HG02610 (cell line): ENCODE measurements at regions not wholly inside any gene's neighbourhood (a gene's known extent, or its start where the extent isn't known, plus 50 kb on each side); places are given as distances from the start of the nearest gene placed in this dataset.
A peak's percentile ranks its signal among the peaks of the same experiment; 100 is the strongest.

Experiments used
- ATAC-seq: cut with Tn5 transposase; IDR thresholded peaks from one replicate; pipeline ENCODE4 v1.9.1; 2021; ENCODE audit warnings: mild to moderate bottlenecking, moderate library complexity; ENCODE audit not compliant: unreplicated experiment

DNA sequence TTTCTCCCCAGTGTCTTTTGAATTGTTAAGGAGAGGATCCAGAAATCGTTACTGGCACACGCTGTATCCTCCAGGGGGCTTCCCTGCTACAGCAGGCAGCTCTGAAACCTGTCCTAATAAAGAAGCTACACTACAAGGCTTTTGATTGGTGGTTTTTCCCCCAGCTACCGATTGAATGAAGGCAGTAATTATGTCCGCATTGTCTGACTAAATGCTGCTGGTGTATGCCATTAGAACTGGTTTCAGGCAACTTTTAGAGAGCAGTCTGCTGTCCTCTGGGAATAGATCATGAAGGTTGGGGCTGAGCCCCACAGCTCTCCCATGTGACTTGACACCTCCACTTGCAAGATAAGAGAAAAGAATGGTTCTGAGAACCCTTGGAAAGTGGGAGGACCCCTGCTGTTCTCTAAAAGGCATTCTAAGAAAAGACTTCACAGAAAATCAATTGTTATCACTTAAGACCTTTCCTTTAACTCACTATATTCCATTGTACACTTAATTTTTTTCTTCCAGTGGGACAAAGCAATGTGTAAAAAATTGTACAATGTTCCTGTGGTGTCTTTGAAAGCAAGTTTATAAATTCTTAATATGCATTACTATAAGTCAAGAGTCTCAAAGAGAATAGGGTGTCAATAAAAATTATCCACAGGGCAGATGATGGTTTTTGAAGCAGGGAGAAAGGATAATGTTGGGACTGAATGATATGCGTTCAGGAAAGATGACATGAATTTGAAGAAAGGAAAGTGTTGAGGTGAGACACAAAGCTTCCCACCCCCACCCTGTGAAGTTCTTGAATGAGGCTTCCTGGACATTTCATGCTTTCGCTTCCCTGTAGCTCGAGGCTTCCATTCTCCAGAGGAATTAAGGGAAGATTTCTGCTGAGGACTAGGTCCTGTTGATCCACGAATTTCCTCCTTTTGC, 53.0 kb upstream of the DAZL start:
- ATAC-seq: no peak

DNA sequence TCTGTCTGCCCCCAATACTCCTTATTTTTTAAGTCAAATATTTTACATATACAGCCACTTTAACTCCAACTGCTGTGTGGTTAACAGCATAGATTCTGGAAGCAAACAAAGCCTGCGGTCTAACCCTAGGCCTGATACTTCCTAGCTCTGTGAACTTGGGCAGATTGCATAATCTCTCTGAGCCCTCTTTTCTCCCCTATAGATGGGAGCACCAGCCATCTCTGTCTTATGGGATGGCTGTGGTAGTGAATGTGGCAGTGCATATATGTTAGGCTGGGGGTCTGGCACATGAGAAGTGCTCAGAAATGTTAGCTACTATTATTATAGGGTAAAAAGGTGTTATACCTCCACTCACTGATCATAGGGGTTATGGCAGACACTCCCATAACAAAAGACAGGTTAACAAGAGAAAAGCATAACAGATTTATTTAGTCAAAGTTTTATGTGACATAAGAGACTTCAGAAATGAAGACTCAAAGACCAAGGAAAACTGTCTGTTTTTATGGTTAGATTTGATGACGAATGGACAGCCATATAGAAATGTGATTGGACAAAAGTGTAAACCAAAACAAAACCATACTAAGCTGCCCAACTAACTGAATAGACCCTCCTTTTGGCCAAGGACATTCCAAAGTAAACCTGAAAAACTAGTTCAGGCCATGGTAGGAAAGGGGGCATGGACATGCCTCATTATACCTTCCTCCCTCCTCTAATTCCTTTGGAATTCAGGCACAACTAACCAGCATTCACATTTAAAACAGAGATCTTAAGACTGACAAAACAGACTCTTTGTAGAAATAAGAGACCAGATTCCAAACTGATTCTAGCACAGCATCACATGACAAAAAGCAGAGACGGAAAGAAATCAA, 53.9 kb upstream of the DAZL start:
- ATAC-seq: no peak

DNA sequence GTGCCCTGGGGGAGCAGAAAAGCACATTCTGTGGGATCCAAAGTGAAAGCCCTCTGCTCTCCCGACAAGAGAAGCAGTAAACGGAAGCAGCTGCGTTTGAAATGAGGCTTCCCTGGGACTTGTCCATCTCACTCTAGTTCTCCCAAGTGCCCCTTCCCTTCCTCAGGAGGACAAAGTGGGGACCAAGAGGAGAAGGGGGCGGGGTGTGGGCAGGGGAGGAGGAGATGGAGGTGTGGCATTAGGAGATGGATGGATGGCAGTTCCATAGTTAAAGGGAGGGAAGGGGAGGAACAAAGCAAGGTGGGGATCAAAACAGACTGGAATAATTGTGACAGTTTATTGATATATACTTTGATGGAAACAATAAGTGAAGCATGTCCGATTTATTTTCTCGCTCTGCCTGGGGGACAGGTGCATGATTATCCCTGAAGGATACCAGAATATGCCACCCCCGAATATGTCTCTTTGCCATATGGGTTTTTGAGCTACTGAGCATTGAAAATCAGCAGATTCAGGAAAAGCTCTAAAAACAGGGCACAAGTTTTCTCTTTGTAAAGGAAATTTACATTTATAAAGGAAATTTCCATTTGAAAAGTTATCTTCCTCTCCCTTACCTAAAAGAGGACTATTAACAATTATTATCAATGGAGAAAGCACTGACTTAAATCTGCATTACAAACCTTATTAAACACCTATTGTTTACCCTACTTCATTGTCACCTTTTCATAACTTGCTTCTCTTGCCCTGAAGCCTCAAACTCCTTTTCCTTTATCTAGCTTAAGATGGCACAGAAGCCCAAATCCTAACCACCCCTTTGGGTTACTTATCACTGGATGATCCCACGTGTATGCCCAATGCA, 58.9 kb upstream of the DAZL start:
- ATAC-seq: no peak

DNA sequence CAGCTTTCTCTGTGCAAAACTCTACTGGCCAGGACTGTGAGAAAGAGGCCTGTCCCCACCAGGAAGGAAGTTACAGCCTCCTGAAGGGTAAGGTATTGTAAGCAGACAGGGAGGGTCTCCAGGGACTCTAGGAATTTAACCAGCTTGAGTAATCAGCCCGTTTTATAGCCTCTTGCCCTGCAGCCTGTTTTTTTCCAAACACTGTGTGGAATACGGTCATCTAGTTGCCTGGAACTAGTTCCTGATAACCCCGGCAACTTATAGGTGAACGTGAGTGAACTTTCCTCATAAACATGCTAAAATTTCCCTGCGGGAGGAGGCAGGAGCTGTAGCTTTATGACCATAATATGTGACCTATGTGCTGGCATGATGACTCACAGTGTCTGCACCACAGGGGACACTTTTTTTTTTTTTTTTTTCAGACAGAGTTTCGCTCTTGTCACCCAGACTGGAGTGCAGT, 60.1 kb upstream of the DAZL start:
- ATAC-seq: no peak

DNA sequence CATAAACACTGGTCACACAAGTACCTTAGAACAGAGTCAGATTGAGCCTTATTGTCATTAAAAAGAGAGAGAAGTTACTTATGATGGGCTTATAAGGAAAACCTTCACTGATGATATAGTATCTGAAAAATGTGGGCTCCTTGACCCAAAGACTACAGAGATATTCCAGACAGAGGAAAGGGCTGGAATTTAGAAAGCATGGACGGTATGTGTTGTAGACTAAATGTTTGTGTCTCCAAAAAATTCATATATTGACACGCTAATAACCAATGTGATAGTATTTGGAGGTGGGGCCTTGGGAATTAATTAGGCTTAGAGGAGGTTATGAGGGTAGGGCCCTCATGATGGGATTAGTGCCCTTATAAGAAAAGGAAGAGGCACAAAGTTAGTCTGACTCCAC, 61.0 kb upstream of the DAZL start:
- no peak for ATAC-seq

DNA sequence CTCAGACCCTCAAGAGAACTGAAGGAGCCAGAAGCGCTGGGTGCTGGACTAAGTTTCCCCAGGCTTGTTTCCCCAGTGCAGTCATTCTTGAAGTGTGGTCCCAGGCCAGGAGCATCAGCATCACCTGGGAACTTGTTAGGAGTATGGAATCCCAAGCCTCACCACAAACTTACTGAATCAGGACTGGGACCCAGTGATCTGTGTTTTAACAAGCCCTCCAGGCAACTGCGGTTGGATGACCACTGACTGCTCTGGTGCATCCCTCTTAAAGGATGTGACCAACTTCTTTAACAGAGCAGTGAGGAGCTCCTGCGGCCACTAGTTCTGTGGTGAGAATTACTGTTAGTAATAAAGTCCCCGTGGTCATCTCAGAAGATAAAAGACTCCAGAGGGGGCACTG, 62.4 kb upstream of the DAZL start:
- ATAC-seq: no peak

DNA sequence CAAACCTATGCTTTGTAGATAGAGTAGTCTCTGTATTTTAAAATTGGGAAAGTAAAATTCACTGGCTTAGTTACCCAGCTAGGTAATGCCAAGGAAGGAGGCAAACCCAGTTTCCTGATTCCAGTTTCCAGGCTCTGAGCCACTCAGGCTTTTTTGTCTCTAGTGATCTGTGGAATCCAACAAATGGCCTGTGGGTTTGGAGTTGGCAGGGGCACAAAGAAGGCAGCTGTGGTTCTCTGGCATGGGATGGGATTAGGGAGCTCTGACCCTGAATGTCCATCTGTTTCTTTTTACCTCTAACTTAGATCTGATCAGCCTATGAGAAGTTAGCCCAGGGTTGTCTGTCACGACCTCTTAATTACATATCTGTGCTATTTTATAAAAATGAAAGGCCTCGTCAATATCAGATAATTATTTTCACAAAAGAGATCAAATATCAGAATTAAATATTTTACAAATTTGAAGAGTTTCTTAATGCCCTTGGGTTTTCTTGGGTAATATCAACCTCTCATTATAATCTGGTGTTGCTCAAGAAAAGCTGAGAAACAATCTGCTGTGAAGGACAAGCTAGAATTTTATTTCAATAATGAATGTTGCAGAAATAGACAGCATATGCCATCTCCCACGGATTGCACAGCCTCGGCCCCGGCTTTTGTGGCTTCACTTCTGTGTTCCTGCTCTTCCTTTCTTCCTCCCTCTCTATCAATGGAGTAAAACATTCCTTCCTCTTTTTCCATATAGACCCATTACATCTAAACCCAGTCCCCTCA, 63.7 kb upstream of the DAZL start:
- no peak for ATAC-seq

DNA sequence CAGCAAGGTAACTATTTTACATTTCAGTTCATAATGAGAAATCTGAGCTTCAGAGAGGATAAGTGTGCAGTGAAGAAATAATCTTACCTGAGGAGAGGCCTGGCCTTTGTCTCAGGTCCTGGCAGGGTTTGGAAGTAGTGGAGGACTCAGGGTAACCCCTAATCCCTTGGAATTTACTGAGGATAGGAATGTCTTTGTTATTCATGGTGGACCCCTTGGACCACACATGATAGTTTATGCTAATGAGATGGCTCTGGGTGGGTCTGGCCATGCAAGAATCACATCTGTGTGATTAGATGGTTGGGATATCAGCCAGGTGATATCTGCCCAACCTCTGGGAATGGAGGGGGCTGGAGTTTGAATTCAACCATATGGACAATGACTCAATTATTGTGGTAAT, 65.0 kb upstream of the DAZL start:
- no peak for ATAC-seq

DNA sequence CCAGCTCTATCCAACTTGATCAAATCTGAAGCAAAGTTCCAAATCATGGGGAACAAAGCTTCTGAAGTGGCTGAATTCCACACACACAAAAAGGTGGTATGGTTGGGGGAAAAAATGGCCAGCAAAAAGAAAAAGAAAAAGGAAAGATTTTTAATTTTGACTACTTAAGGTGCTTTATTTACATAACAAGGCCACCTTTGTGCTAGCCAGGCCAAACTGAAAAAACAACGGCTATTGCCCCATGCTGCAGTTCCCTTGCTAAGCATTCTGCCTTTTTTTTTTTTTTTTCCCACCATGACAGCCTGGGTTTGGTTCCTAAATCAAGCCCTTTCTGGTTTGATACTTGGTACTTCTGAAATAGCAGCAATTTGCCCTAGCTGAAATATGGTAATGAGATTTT, 66.5 kb upstream of the DAZL start:
- ATAC-seq: no peak

DNA sequence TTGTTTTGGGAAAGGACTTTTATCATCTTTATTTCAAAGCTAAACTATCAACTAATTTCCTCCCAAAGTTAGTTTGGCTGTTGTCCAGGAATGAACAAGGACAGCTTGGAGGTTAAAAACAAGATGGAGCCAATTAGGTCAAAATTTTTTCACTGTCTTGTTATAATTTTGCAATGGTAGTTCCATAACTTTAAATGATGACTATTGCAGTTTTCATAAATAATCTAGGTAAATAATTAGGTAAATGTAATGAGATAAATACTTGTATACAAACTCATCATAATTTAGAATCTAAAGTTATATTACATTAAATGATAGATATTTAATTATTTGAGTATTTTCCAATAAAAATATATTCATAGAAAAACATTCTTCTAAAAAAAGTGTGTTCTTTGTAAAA, 68.3 kb upstream of the DAZL start:
- no peak for ATAC-seq

DNA sequence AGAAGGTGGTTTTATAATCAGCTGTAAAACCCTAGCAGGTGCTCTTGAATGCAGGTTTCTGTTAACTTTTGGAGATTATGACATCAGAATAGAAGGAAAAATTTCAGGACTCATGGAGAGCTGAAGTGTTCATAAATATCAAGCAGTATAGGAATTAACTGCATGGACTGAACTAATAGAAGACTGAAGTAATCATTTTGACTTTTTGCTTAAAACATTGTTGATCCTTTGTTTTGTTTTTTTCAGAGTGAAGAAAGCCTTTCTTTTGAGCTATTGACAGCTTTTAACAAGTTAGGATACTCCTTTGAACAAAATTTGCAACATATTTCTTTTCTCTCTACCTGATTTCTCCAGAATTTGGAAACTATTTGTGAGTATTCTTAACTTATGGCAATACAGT, 70.6 kb upstream of the DAZL start:
- no peak for ATAC-seq

DNA sequence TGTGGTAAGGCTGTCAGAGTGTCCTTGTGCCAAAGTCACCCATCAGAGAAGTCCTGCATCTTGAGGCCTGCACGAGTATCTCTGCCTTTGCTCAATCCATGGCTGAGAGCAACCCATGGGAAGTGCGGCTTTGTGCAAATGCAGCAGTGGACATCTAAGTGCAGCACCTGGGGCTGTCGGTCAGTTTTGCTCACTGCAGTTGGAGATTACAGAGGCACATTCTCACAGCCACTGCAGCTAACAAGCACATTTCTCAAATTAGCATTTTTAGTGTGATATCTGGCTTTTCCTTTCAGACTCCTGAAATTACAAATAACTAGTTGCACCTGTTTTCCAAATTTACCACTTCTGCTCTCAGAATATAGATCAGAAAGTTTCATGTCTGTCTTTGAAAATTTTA, 81.5 kb upstream of the DAZL start:
- ATAC-seq: no peak

DNA sequence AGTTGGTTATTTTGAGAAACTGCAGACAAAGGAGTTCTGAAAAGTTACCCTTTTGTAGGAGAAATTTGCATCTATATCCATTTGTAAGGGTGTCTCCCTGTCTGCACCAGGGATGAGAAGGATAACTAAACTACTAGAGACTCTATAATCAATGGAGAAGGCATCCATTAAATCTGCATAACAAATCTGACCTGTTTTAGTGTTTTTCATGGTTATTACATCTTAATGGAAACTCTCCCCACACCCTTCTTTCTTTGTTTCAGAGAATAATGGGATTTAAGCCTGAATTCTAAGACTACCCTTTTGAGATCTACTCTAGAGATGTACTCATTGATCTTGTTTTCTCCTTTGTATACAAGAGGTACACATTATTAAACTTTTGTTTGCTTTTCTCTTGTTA, 82.0 kb upstream of the DAZL start:
- no peak for ATAC-seq

DNA sequence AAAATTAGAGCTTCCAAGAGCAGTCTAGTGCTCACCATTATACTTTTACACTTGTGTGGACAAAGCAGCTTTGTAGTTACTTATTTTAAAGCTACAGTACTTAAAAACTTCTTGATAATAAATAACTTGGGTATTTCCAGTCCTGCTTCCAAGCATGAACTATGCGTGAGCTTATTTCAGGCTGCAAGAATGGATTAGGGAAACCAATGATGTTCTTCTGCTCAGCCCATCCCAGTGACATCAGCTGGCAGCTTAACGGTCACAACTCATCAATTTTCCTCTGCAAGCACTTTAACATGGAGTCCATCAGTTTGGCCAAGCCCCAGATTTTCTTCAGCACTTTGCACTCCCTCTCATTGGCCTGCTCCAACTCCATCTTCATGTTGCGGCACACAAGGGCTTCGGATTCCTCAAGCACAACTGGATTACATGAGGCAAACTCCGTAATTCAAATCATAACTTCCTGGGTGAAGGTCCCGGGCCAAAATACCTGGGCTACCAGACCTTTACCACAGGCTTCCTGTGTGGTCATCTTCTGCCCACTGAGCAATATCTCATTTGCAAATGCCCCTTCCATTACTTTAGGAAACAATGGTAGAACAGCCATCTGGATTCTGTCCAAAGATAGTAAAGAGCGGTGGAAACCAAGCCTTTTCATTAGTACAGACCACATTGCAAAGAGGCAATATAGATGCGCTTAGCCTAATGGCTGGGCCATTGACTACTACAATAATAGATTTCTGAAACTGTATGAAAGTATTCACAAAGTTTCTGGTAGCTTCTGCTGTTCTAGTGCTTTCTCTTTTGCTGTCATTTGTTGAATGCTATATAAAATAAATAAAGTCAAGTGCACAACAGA, 87.5 kb upstream of the DAZL start:
- ATAC-seq: no peak

DNA sequence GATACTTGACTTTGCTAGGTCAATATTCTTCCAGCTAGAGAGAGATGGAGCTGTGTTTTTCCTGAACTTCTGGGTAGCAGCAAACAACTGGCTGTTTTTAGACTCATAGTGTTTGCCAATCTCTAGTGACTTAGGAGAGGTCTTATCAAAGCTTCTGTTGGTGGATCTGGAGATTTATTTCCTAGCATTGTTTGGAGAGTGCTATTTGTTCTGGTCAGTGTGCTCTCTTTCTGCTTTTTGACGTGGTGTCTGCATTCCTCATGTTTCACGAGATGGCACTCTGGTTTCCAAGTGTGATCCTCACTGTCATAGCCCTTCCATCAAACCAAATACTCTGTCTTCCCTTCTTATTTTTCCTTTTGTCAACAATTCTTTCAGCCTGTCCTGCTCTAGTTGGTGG, 88.6 kb upstream of the DAZL start:
- no peak for ATAC-seq

DNA sequence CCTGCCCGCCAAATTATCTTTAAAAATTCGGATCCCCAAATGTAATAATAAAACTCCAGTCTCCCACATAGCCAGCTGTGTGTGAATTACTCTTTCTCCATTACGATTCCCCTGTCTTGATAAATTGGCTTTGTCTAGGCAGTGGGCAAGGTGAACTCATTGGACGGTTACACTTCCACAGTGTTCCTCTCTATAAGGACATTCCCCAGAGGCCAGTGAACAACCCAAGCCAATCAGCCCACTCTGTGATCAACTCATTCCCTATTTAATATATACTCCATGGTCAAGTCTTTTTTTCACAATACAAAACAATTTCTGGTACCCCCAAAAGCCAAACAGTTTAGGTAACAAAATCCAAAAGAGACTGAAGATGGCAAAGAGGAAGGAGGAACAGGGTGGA, 90.5 kb upstream of the DAZL start:
- no peak for ATAC-seq

DNA sequence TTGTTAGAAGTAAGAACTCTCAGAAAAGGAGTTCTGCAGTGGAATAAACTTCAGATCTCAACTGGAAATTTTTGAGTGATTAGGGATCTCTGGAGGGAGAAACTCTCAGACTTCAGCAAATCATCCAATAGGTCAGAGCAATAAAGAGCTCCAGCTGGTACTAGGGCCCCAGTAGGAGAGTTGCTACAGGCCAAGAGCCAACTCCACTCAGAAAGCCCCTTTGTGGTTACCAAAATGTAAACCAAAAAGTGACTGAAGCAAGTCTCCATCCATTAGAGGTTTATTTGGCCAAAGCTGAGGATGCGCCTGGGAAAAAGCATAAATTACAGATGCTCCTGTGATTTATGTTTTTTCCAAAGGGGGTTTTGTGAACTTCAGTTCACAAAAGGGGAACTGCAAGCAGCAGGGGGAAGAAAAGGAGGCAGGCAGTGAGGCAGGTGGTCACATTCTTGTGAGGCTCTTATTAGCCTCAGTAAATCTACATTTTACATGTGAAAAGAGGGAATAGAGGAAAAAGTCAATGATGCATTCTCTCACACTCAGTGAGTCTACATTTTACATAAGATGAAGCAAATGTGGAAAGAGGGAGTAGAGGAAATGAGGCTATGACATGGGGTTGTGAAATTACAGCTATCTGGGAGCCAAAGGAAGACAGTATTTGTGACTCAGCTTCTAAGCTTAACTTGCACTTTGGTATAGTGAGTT, 92.4 kb upstream of the DAZL start:
- peak; percentile 49 for ATAC-seq

DNA sequence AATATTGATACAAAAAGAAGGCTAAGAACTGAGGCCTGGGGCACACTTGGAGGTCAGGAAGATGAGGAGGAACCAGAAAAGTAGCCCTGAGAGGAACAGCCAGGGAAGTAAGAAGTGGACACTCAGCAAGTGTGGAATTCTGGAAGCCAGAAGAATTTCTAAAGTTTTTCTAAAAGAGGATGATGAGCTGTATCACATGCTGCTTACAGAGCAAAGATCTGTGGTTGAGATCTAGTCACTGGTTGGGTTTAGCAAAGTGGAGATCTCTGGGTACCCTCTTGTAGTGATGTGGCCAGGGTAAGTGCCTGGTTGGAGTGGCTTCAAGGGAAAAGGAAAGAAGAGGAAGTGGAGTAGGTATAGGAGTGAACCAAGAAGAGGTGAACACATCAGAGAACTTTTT, 95.4 kb upstream of the DAZL start:
- ATAC-seq: no peak

DNA sequence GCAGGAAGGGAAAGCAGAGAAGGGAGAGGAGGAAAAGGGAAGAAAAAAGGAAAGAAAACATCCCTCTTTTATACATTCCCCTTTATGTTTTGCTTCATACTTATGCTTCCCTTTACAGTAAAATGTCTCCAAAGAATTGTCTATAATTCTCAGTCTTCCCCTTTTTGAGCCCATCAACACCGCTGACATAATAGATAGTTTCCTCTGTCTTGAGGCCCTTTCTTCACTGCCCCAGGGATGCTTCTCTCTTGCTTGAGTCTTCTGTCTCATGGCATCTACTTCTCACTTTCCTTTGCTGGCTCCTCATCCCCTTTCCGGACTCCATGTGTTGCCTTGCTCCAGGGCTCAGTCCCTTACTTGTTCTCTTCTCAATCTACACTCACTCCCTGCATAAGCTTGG, 99.7 kb upstream of the DAZL start:
- ATAC-seq: no peak
